ENCODE measurements at regions not wholly inside any gene's neighbourhood (a gene's known extent, or its start where the extent isn't known, plus 50 kb on each side); places are given as distances from the start of the nearest gene placed in this dataset.
A peak's percentile ranks its signal among the peaks of the same experiment; 100 is the strongest.

GRCh38 chr7:156194813-156195212 lies 382.6 kb upstream of the SHH start (continued):
- TF ChIP-seq ZNF788 (CRISPR knock-in tag; IDR thresholded peaks at IDR 0.05; ENCODE audit: borderline replicate concordance) (no peak), ZNF562 (CRISPR knock-in tag; IDR thresholded peaks at IDR 0.05; ENCODE audit: borderline replicate concordance) (no peak), PCBP2 (optimal IDR thresholded peaks at IDR 0.05; ENCODE audit: low read depth, low read length, poor library complexity, severe bottlenecking) (no peak)

DNA sequence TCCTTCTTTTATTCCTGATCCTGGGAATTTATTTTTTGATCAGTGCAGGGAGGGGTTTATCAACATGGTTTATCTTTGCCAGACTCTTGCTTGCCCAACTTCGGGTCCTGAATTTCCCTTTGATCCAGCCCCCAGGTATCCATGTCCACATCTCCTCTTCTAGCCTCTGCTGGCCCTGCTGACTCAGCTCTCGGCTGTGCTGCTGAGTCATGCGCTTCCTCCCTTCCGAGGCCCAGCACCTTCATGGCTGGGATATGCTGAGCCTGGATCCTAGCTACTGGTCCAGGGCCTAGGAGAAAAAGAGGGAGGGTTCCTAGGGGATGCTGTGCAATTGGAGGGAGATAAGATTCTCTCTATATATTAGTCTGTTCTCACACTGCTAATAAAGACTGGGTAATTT lies 380.7 kb upstream of the SHH start:
- intact Hi-C loops (cut with micrococcal nuclease; ENCODE audit: unreplicated experiment): no loop called here
- no peaks in the 10 kb centered on the region for H3K9me3 ChIP-seq (ENCODE audit: low read length)
- no peak overlapping the region for H2AFZ ChIP-seq (ENCODE audit: low read length)
- H3K36me3 ChIP-seq (replicated peaks in 1 of 2; ENCODE audit: control insufficient read depth in 1 of 2, insufficient read depth in 2 of 2, low read length in 2 of 2): no peaks in the 10 kb centered on the region
- 9% methylated on average over 4 of the region's 4 CpGs for WGBS (ENCODE audit: low lambda C conversion rate)
- no TSS peak for BruUV-seq (replicated peaks)
- H3K4me1 ChIP-seq (ENCODE audit: insufficient read depth, low read length): no peaks in the 10 kb centered on the region
- FAIRE-seq (no peak), DNase-seq (ENCODE audit: low spot score) (no peak), ATAC-seq (no peak)
- no peak overlapping the region for H3K4me3 ChIP-seq (replicated peaks in 1 of 3; ENCODE audit: insufficient read depth in 1 of 3, low read depth in 2 of 3, low read length in 3 of 3)
- CTCF ChIA-PET (ENCODE audit: low intra/inter-chr PET ratio, low total read pairs): no interaction called here
- peaks cover 5 to 46% of the 10 kb centered on the region in 2 experiments; a peak in 3 of 5 replicates for H3K27me3 ChIP-seq (ENCODE audit: control insufficient read depth in 1 of 2, insufficient read depth in 2 of 2, low read length in 2 of 2)
- H3K4me2 ChIP-seq (ENCODE audit: low read depth, low read length): no peak overlapping the region
- TF ChIP-seq ZBTB49 (CRISPR knock-in tag; IDR thresholded peaks at IDR 0.05; ENCODE audit: borderline replicate concordance): no peak
- peak; percentile 24; the same call in 1 of the 2 replicates for TF ChIP-seq MAFG (CRISPR knock-in tag; IDR thresholded peaks at IDR 0.05)
- TF ChIP-seq NFE2 (CRISPR knock-in tag; IDR thresholded peaks at IDR 0.05): peak; percentile 18; the same call in 1 of the 2 replicates
- TF ChIP-seq MAFK (conservative IDR thresholded peaks at IDR 0.05 in 1 of 2, IDR thresholded peaks at IDR 0.05 in 1 of 2; ENCODE audit: low read length in 2 of 2): peak; percentile 77 to 88
- TF ChIP-seq FOSL2 (CRISPR knock-in tag; IDR thresholded peaks at IDR 0.05): peak; percentile 28; the same call in 1 of the 2 replicates
- TF ChIP-seq MAFF (IDR thresholded peaks at IDR 0.05; ENCODE audit: low read depth, low read length): peak; percentile 80
- peak; percentile 23; the same call in 1 of the 2 replicates for TF ChIP-seq NFE2L2 (IDR thresholded peaks at IDR 0.05; ENCODE audit: low read length)
- TF ChIP-seq ARNT2 (CRISPR knock-in tag; IDR thresholded peaks at IDR 0.05; ENCODE audit: low read depth): no peak
- POLR2A ChIA-PET: no interaction called here
- H4K20me1 ChIP-seq (ENCODE audit: insufficient read depth, low read length): no peaks in the 10 kb centered on the region
- H3K27ac ChIP-seq (ENCODE audit: extremely low read length, insufficient read depth, low read length): no peak overlapping the region
- H3K79me2 ChIP-seq (ENCODE audit: insufficient read depth, low read length): no peaks in the 10 kb centered on the region
- in situ Hi-C loops (cut with HindIII; ENCODE audit: extremely low pct_ligation_motif_present, low pct_unique_long_range_greater_than_20kb): no loop called here
- H3K9ac ChIP-seq (ENCODE audit: insufficient read depth, low read depth, low read length): no peak overlapping the region

All from HepG2 (cell line).